H1 (cell line): ENCODE measurements at regions not wholly inside any gene's neighbourhood (a gene's known extent, or its start where the extent isn't known, plus 50 kb on each side); places are given as distances from the start of the nearest gene placed in this dataset.

Source experiments
- CTCF ChIA-PET: fragments of 300-600 bp; sonication (Branson Sonifier 250); formaldehyde crosslinking; loops from one replicate; lab custom pipeline; 2021; ENCODE audit not compliant: partially characterized antibody; lab: Charles Lee
- POLR2A ChIA-PET: fragments of 300-600 bp; sonication (Branson Sonifier 250); formaldehyde crosslinking; loops from one replicate; lab custom pipeline; 2021; ENCODE audit warnings: inconsistent platforms; ENCODE audit not compliant: partially characterized antibody; lab: Charles Lee
- DNase-seq, 2 experiments: peaks; one replicate each; pipeline versions ENCODE4 v3.0.0 to v3.0.0-alpha.2; 2010 to 2022; ENCODE audit warnings: low spot score in 2 of 2, low read depth in 1 of 2, mixed read lengths in 1 of 2
- FAIRE-seq: peaks from 2 replicates; lab custom pipeline; 2011; peaks lifted over from hg19 to GRCh38; lab: Jason Lieb, UNC
- H2AFZ ChIP-seq: 2 replicates; pipeline ENCODE4 v1.8.1; 2012; ENCODE audit warnings: low read length, inconsistent platforms
- H2AK5ac ChIP-seq: 2 replicates; pipeline ENCODE4 v1.6.1; 2013; ENCODE audit warnings: low read depth, low read length
- H2BK120ac ChIP-seq: replicated peaks from 2 replicates; pipeline ENCODE3; 2013; ENCODE audit warnings: low read depth, low read length, inconsistent platforms
- H2BK12ac ChIP-seq: 2 replicates; pipeline ENCODE4 v1.6.1; 2013; ENCODE audit warnings: low read depth, low read length
- H2BK15ac ChIP-seq: 2 replicates; pipeline ENCODE4 v1.6.1; 2013; ENCODE audit warnings: low read length
- H2BK20ac ChIP-seq: 2 replicates; pipeline ENCODE4 v1.6.1; 2013; ENCODE audit warnings: low read length
- H2BK5ac ChIP-seq: 2 replicates; pipeline ENCODE4 v1.6.1; 2013; ENCODE audit warnings: low read depth, low read length
- H3K14ac ChIP-seq: 2 replicates; pipeline ENCODE4 v1.6.1; 2013; ENCODE audit warnings: inconsistent platforms; ENCODE audit not compliant: insufficient read length
- H3K18ac ChIP-seq: 2 replicates; pipeline ENCODE4 v1.6.1; 2013; ENCODE audit warnings: low read length; ENCODE audit errors: extremely low read depth
- H3K23ac ChIP-seq: 2 replicates; pipeline ENCODE4 v1.6.1; 2013; ENCODE audit warnings: inconsistent platforms; ENCODE audit not compliant: insufficient read length
- H3K23me2 ChIP-seq: 2 replicates; pipeline ENCODE4 v1.6.1; 2013; ENCODE audit warnings: low read depth, low read length
- H3K27ac ChIP-seq: 2 replicates; pipeline ENCODE4 v1.6.1; 2011; ENCODE audit warnings: low read depth, low read length, inconsistent platforms
- H3K27me3 ChIP-seq, 4 experiments: replicated peaks in 1 of 4; 1 replicate in 1 of 4; 2 replicates in 3 of 4; pipeline versions ENCODE4 v1.6.1 to v1.8.1; 2011 to 2013; ENCODE audit warnings: low read length in 3 of 4, mild to moderate bottlenecking in 3 of 4, inconsistent platforms in 2 of 4, mixed read lengths in 2 of 4, moderate library complexity in 1 of 4; ENCODE audit not compliant: control insufficient read depth in 3 of 4, insufficient read depth in 3 of 4; ENCODE audit errors: extremely low read depth in 1 of 4
- H3K36me3 ChIP-seq, 4 experiments: 2 replicates each; pipeline versions ENCODE4 v1.6.1 to v1.8.1; 2011 to 2013; ENCODE audit warnings: mild to moderate bottlenecking in 4 of 4, low read length in 3 of 4, moderate library complexity in 2 of 4, control low read depth in 1 of 4, inconsistent platforms in 1 of 4; ENCODE audit not compliant: insufficient read depth in 4 of 4, control insufficient read depth in 2 of 4
- H3K4ac ChIP-seq: replicated peaks from 2 replicates; pipeline ENCODE3; 2013; ENCODE audit warnings: low read length, low read depth, mixed read lengths, inconsistent platforms; ENCODE audit not compliant: insufficient read length
- H3K4me1 ChIP-seq, 4 experiments: replicated peaks in 1 of 4; 1 replicate in 1 of 4; 2 replicates in 3 of 4; pipeline versions ENCODE4 v1.6.1 to v1.8.1; 2011 to 2013; ENCODE audit warnings: low read length in 3 of 4, inconsistent platforms in 2 of 4, mixed read lengths in 1 of 4; ENCODE audit not compliant: insufficient read depth in 4 of 4, control insufficient read depth in 3 of 4
- H3K4me2 ChIP-seq, 2 experiments: 2 replicates each; pipeline versions ENCODE4 v1.6.1 to v1.8.1; 2011 to 2013; ENCODE audit warnings: low read depth in 2 of 2, low read length in 2 of 2, control low read depth in 1 of 2, inconsistent platforms in 1 of 2, mild to moderate bottlenecking in 1 of 2; ENCODE audit not compliant: insufficient read depth in 1 of 2
- H3K4me3 ChIP-seq, 4 experiments: fragments of 200-600, 300-600 bp in 1 of 4; sonication (generic), shearing (Covaris generic), sonication (Bioruptor Twin) in 1 of 4; 2 replicates each; pipeline versions ENCODE4 v1.5.1 to v1.8.1; 2011 to 2016; ENCODE audit warnings: low read length in 4 of 4, low read depth in 3 of 4, control low read depth in 2 of 4, inconsistent platforms in 2 of 4, mild to moderate bottlenecking in 2 of 4, mixed read lengths in 1 of 4, moderate library complexity in 1 of 4; ENCODE audit not compliant: insufficient read depth in 2 of 4; ENCODE audit errors: extremely low read depth in 1 of 4
- H3K56ac ChIP-seq: replicated peaks from 2 replicates; pipeline ENCODE3; 2013; ENCODE audit warnings: low read depth, mild to moderate bottlenecking, mixed read lengths, low read length, inconsistent platforms; ENCODE audit not compliant: insufficient read length
- H3K79me1 ChIP-seq: 2 replicates; pipeline ENCODE4 v1.6.1; 2013; ENCODE audit warnings: low read depth, low read length, control low read depth
- H3K79me2 ChIP-seq, 2 experiments: 2 replicates each; pipeline versions ENCODE4 v1.6.1 to v1.8.1; 2012 to 2013; ENCODE audit warnings: low read length in 2 of 2, mild to moderate bottlenecking in 2 of 2, inconsistent platforms in 1 of 2; ENCODE audit not compliant: insufficient read depth in 2 of 2, control insufficient read depth in 1 of 2
- H3K9ac ChIP-seq, 4 experiments: replicated peaks in 1 of 4; 1 replicate in 1 of 4; 2 replicates in 3 of 4; pipeline versions ENCODE4 v1.6.1 to v1.8.1; 2011 to 2013; ENCODE audit warnings: low read depth in 3 of 4, low read length in 3 of 4, control low read depth in 2 of 4, mild to moderate bottlenecking in 2 of 4, moderate library complexity in 2 of 4, inconsistent platforms in 1 of 4; ENCODE audit errors: extremely low read depth in 1 of 4
- H3K9me3 ChIP-seq, 2 experiments: 2 replicates each; pipeline versions ENCODE4 v1.6.1 to v1.8.1; 2012 to 2013; ENCODE audit warnings: mild to moderate bottlenecking in 2 of 2, moderate library complexity in 2 of 2, control low read depth in 1 of 2, inconsistent platforms in 1 of 2, low read depth in 1 of 2, low read length in 1 of 2, mixed read lengths in 1 of 2; ENCODE audit not compliant: insufficient read depth in 2 of 2
- H4K20me1 ChIP-seq, 2 experiments: replicated peaks in 1 of 2; 2 replicates each; pipeline versions ENCODE3 to v1.8.1; 2011 to 2013; ENCODE audit warnings: inconsistent platforms in 2 of 2, low read length in 2 of 2, mild to moderate bottlenecking in 1 of 2; ENCODE audit not compliant: insufficient read depth in 2 of 2, control insufficient read depth in 1 of 2
- H4K5ac ChIP-seq: 2 replicates; pipeline ENCODE4 v1.6.1; 2013; ENCODE audit warnings: low read length, low read depth, mixed read lengths, inconsistent platforms; ENCODE audit not compliant: insufficient read length
- H4K8ac ChIP-seq: 2 replicates; pipeline ENCODE4 v1.8.0; 2013; ENCODE audit warnings: mild to moderate bottlenecking, moderate library complexity, low read length, inconsistent platforms; ENCODE audit not compliant: insufficient read depth; ENCODE audit errors: extremely low read depth
- H4K91ac ChIP-seq: replicated peaks from 2 replicates; pipeline ENCODE3; 2013; ENCODE audit warnings: low read length, mixed read lengths, inconsistent platforms; ENCODE audit not compliant: insufficient read length
- ATF3 ChIP-seq: IDR thresholded peaks from 2 replicates; pipeline ENCODE4 v1.6.1; 2011; ENCODE audit warnings: low read depth, mild to moderate bottlenecking, low read length; ENCODE audit not compliant: insufficient read depth
- BACH1 ChIP-seq: IDR thresholded peaks from 2 replicates; pipeline ENCODE4 v1.6.1; 2012; ENCODE audit warnings: low read length, improper control_type of control experiment
- CEBPB ChIP-seq: IDR thresholded peaks from 2 replicates; pipeline ENCODE4 v1.6.1; 2012; ENCODE audit warnings: low read depth, low read length
- GTF2F1 ChIP-seq: IDR thresholded peaks from 2 replicates; pipeline ENCODE4 v1.6.1; 2012; ENCODE audit warnings: low read depth, low read length, improper control_type of control experiment, borderline replicate concordance
- KDM1A ChIP-seq: fragments of 200-600, 300-600 bp; sonication (generic); IDR thresholded peaks from 2 replicates; pipeline ENCODE4 v1.7.1; 2016; ENCODE audit warnings: mild to moderate bottlenecking, low read length, borderline replicate concordance
- POU5F1 ChIP-seq: IDR thresholded peaks from 2 replicates; pipeline ENCODE4 v1.6.1; 2011; ENCODE audit warnings: low read depth, mild to moderate bottlenecking, low read length, moderate library complexity
- RAD21 ChIP-seq, 2 experiments: IDR thresholded peaks in 1 of 2; conservative IDR thresholded peaks in 1 of 2; 2 replicates each; pipeline ENCODE4 v1.6.1; 2011; ENCODE audit warnings: low read depth in 2 of 2, low read length in 2 of 2, improper control_type of control experiment in 1 of 2, inconsistent platforms in 1 of 2, mild to moderate bottlenecking in 1 of 2, moderate library complexity in 1 of 2
- RBBP5 ChIP-seq: IDR thresholded peaks from 2 replicates; pipeline ENCODE4 v1.7.1; 2012; ENCODE audit warnings: low read depth, mild to moderate bottlenecking, inconsistent platforms, low read length, moderate library complexity, borderline replicate concordance
- SIN3A ChIP-seq, 2 experiments: IDR thresholded peaks in 1 of 2; conservative IDR thresholded peaks in 1 of 2; 2 replicates each; pipeline ENCODE4 v1.6.1; 2011 to 2012; ENCODE audit warnings: low read length in 2 of 2, improper control_type of control experiment in 1 of 2, low read depth in 1 of 2, mild to moderate bottlenecking in 1 of 2
- SRF ChIP-seq: IDR thresholded peaks from 2 replicates; pipeline ENCODE4 v1.6.1; 2011; ENCODE audit warnings: mild to moderate bottlenecking, low read depth, low read length, moderate library complexity
- ZNF274 ChIP-seq: IDR thresholded peaks from 2 replicates; pipeline ENCODE4 v1.7.0; 2012; ENCODE audit warnings: low read length, borderline replicate concordance; ENCODE audit errors: extremely low read depth
- WGBS, 2 experiments: shearing (Covaris generic) in 1 of 2; methylation state at CpG; one replicate each; pipeline versions ENCODE4 v1.1.6 to v1.1.7; 2013 to 2015; ENCODE audit warnings: low lambda C conversion rate in 2 of 2, mixed read lengths in 2 of 2, inconsistent platforms in 1 of 2, low coverage in 1 of 2, missing lambda C conversion rate in 1 of 2; ENCODE audit not compliant: insufficient replicate concordance in 2 of 2, insufficient coverage in 1 of 2, insufficient read length in 1 of 2; ENCODE audit errors: extremely low coverage in 1 of 2, missing lambda C conversion rate in 1 of 2; 5-methylcytosine and 5-hydroxymethylcytosine counted together

GRCh38 chr11:37804666-37805065, 1206.6 kb upstream of the RAG2 start:
- H3K23me2 ChIP-seq: no peaks in the 10 kb centered on the region
- POLR2A ChIA-PET: no interaction called here
- H3K56ac ChIP-seq: no peak overlapping the region
- no peak for TF ChIP-seq CEBPB
- no peak for TF ChIP-seq POU5F1
- TF ChIP-seq BACH1: no peak
- TF ChIP-seq SIN3A (conservative IDR thresholded peaks at IDR 0.05 in 1 of 2, IDR thresholded peaks at IDR 0.05 in 1 of 2; ENCODE audit: low read depth in 1 of 2, low read length in 2 of 2): no peak
- no peak for TF ChIP-seq ZNF274
- no peak for TF ChIP-seq RAD21 (IDR thresholded peaks at IDR 0.05 in 1 of 2, conservative IDR thresholded peaks at IDR 0.05 in 1 of 2; ENCODE audit: low read depth in 2 of 2, low read length in 2 of 2)
- no peak for TF ChIP-seq KDM1A
- TF ChIP-seq RBBP5: no peak
- no peak for TF ChIP-seq SRF
- TF ChIP-seq ATF3: no peak
- TF ChIP-seq GTF2F1: no peak

More at GRCh38 chr11:37804666-37805065, 1206.6 kb upstream of the RAG2 start:
- H3K4me3 ChIP-seq: no peak overlapping the region
- H3K9ac ChIP-seq: no peak overlapping the region
- H3K23ac ChIP-seq: no peak overlapping the region
- H3K4me1 ChIP-seq: no peaks in the 10 kb centered on the region
- H3K79me1 ChIP-seq: no peaks in the 10 kb centered on the region
- H3K27ac ChIP-seq: no peak overlapping the region
- H2BK15ac ChIP-seq: no peak overlapping the region
- H3K14ac ChIP-seq: no peak overlapping the region
- no peak overlapping the region for H2AK5ac ChIP-seq
- no peaks in the 10 kb centered on the region for H4K20me1 ChIP-seq
- no peak overlapping the region for H2BK12ac ChIP-seq
- no peak overlapping the region for H2BK5ac ChIP-seq
- CTCF ChIA-PET: no interaction called here
- H4K91ac ChIP-seq: no peak overlapping the region
- peaks cover 0 to 1% (median 0%) of the 10 kb centered on the region in 4 experiments; a peak in 1 of 7 replicates for H3K27me3 ChIP-seq
- no peak overlapping the region for H4K5ac ChIP-seq
- H3K4ac ChIP-seq: no peak overlapping the region
- WGBS, 2 experiments: 98% methylated on average over 2 of the region's 2 CpGs; no CpG with 5 or more reads in 1 of the 2 experiments
- FAIRE-seq: no peak
- H2BK20ac ChIP-seq: no peak overlapping the region
- H2BK120ac ChIP-seq: no peak overlapping the region
- DNase-seq: no peak
- no peak overlapping the region for H2AFZ ChIP-seq
- H3K9me3 ChIP-seq: no peaks in the 10 kb centered on the region
- H3K36me3 ChIP-seq: no peaks in the 10 kb centered on the region; a peak in 1 of 8 replicates
- H3K79me2 ChIP-seq: no peaks in the 10 kb centered on the region
- no peak overlapping the region for H4K8ac ChIP-seq
- no peak overlapping the region for H3K4me2 ChIP-seq
- H3K18ac ChIP-seq: no peak overlapping the region
